Prostate gland (tissue), 2 donors: ENCODE measurements at regions not wholly inside any gene's neighbourhood (a gene's known extent, or its start where the extent isn't known, plus 50 kb on each side); places are given as distances from the start of the nearest gene placed in this dataset.

Source experiments
- POLR2A ChIP-seq: fragments of 450-650 bp; IDR thresholded peaks from one replicate; pipeline ENCODE4 v1.6.1; 2016; ENCODE audit warnings: antibody characterized with exemption, mild to moderate bottlenecking
- TF ChIP-seq, protein P1 (sequence below), 4 experiments: fragments of 200-600 bp in 2 of 4; fragments of 450-650 bp in 2 of 4; sonication (generic) in 2 of 4; IDR thresholded peaks; 1 replicate in 3 of 4; 2 replicates in 1 of 4; pipeline ENCODE4 v1.5.1; 2016 to 2019; ENCODE audit warnings: antibody characterized with exemption in 4 of 4, mild to moderate bottlenecking in 2 of 4, moderate library complexity in 2 of 4

DNA sequence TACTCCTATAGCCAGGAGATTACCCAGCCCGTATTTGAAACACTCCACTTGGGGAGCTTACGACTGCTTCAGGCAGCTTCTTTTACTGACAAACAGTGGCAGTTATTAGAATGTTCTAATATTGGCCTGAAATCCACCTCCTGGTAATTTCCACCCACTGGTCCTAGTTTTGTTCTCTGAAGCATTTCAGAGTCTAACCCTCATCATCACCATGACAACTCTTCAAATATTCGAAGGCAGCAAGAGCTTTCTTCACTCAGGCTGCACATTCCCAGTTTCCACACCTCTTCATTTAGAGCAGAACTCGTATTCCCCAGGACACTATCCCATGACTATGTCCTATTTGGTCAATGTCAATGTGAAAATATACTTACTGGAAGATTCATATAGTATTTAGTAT is 325.6 kb downstream of the UBE3D start:
- TF ChIP-seq, protein P1, sequence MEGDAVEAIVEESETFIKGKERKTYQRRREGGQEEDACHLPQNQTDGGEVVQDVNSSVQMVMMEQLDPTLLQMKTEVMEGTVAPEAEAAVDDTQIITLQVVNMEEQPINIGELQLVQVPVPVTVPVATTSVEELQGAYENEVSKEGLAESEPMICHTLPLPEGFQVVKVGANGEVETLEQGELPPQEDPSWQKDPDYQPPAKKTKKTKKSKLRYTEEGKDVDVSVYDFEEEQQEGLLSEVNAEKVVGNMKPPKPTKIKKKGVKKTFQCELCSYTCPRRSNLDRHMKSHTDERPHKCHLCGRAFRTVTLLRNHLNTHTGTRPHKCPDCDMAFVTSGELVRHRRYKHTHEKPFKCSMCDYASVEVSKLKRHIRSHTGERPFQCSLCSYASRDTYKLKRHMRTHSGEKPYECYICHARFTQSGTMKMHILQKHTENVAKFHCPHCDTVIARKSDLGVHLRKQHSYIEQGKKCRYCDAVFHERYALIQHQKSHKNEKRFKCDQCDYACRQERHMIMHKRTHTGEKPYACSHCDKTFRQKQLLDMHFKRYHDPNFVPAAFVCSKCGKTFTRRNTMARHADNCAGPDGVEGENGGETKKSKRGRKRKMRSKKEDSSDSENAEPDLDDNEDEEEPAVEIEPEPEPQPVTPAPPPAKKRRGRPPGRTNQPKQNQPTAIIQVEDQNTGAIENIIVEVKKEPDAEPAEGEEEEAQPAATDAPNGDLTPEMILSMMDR (IDR thresholded peaks at IDR 0.05): no peak
- no peak for TF ChIP-seq POLR2A
